Thoracic aorta (tissue), 2 donors: ENCODE measurements at regions not wholly inside any gene's neighbourhood (a gene's known extent, or its start where the extent isn't known, plus 50 kb on each side); places are given as distances from the start of the nearest gene placed in this dataset.
"Not testable (repeated sequence)": the region's sequence is repeated elsewhere in the genome, so short reads cannot be mapped to it uniquely, and the experiment has no call there.

ENCODE experiments used
- ATAC-seq: fragments of 150-250 bp; one replicate; pipeline ENCODE4 v1.8.0; 2017; ENCODE audit warnings: low read depth; ENCODE audit not compliant: insufficient number of reproducible peaks, low FRiP score
- DNase-seq: peaks from one replicate; pipeline ENCODE4 v3.0.0-alpha.2; 2020; ENCODE audit warnings: low spot score
- H3K27ac ChIP-seq, 2 donors: fragments of 200-600 bp; sonication (generic); 1 replicate in 1 of 2; 2 replicates in 1 of 2; pipeline ENCODE4 v1.5.1; 2016; ENCODE audit warnings: mild to moderate bottlenecking in 2 of 2, moderate library complexity in 2 of 2
- H3K27me3 ChIP-seq: fragments of 200-600 bp; sonication (generic); replicated peaks from 2 replicates; pipeline ENCODE4 v1.6.0; 2016; ENCODE audit warnings: mild to moderate bottlenecking; ENCODE audit not compliant: insufficient read depth
- H3K36me3 ChIP-seq: fragments of 200-600 bp; sonication (generic); one replicate; pipeline ENCODE4 v1.5.1; 2016
- H3K4me1 ChIP-seq, 2 donors: fragments of 200-600 bp; sonication (generic); 1 replicate in 1 of 2; 2 replicates in 1 of 2; pipeline versions ENCODE4 v1.5.1 to v1.6.0; 2016; ENCODE audit warnings: low read depth in 2 of 2, mild to moderate bottlenecking in 1 of 2; ENCODE audit not compliant: control insufficient read depth in 1 of 2
- H3K4me3 ChIP-seq: fragments of 200-600 bp; sonication (generic); 2 replicates; pipeline ENCODE4 v1.5.1; 2016; ENCODE audit warnings: mild to moderate bottlenecking
- H3K9me3 ChIP-seq: fragments of 200-600 bp; sonication (generic); 2 replicates; pipeline ENCODE4 v1.5.1; 2016
- CTCF ChIP-seq: fragments of 200-600 bp; sonication (generic); IDR thresholded peaks from one replicate; pipeline ENCODE4 v1.5.1; 2019; ENCODE audit warnings: antibody characterized with exemption

DNA sequence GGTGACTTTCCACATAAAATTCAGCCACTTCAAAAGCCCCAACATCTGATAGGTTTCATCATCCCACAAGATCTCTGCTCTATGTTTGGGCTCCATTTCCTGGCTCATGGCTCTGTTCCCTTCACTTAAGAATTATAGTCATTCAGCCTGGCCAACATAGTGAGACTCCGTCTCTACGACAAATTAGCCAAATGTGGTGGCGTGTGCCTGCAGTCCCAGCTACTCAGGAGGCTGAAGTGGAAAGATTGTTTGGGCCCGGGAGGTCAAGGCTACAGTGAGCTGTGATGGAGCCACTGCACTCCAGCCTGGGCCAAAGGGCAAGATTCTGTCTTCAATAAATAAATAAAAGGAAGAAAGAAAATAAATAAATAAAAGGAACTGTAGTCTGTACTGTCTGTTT, 57.9 kb upstream of the CTSV start:
- no peak for DNase-seq
- no peaks in the 10 kb centered on the region for H3K36me3 ChIP-seq
- no peaks in the 10 kb centered on the region for H3K27me3 ChIP-seq
- H3K4me3 ChIP-seq = no peak overlapping the region
- no peak overlapping the region for H3K27ac ChIP-seq
- TF ChIP-seq CTCF = no peak
- H3K9me3 ChIP-seq = no peaks in the 10 kb centered on the region
- H3K4me1 ChIP-seq = no peaks in the 10 kb centered on the region
- ATAC-seq = no peak

DNA sequence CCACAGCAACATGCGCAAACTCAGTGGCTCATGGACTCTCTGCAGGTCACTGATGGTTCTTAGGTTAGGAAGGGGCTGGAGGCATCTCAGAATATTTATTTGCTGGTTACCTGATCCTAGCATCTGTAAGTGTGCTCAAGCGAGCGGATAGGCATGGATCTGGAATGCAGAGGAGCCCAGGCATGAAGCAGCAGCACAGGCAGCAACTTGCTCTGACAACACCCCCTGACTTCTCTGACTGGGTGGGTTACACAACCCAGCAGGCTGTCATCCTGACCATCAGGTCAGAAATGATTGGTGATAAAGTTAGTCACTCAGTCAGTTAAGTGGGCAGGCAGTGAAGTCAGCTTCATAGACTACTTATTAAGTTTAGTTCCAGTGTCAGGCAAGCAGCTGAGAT, 50.4 kb upstream of the CTSV start:
- DNase-seq, H3K27ac ChIP-seq, H3K4me3 ChIP-seq, ATAC-seq, H3K27me3 ChIP-seq, H3K36me3 ChIP-seq, H3K4me1 ChIP-seq, H3K9me3 ChIP-seq: not testable (repeated sequence)
